Peyer's patch (tissue), 4 donors: ENCODE measurements at regions not wholly inside any gene's neighbourhood (a gene's known extent, or its start where the extent isn't known, plus 50 kb on each side); places are given as distances from the start of the nearest gene placed in this dataset.
A peak's percentile ranks its signal among the peaks of the same experiment; 100 is the strongest.

Experiments
- DNase-seq, 3 donors: peaks; one replicate each; pipeline ENCODE4 v3.0.0-alpha.2; 2017 to 2019
- H3K27ac ChIP-seq, 4 donors: fragments of 200-600 bp; sonication (generic); one replicate each; pipeline ENCODE4 v1.5.1; 2016 to 2019
- H3K27me3 ChIP-seq, 2 donors: fragments of 200-600 bp; sonication (generic); one replicate each; pipeline ENCODE4 v1.5.1; 2019
- H3K36me3 ChIP-seq, 3 donors: fragments of 200-600 bp; sonication (generic); one replicate each; pipeline ENCODE4 v1.5.1; 2016 to 2019
- H3K4me1 ChIP-seq, 4 donors: fragments of 200-600 bp; sonication (generic); one replicate each; pipeline ENCODE4 v1.5.1; 2016 to 2019
- H3K4me3 ChIP-seq, 4 donors: fragments of 200-600 bp; sonication (generic); 1 replicate in 3 of 4; 2 replicates in 1 of 4; pipeline ENCODE4 v1.5.1; 2016 to 2019; ENCODE audit warnings: mild to moderate bottlenecking in 1 of 4
- H3K9me3 ChIP-seq, 4 donors: fragments of 200-600 bp; sonication (generic); one replicate each; pipeline ENCODE4 v1.5.1; 2016 to 2019; ENCODE audit warnings: mild to moderate bottlenecking in 1 of 4
- CTCF ChIP-seq, 6 experiments: fragments of 450-650 bp in 4 of 6; fragments of 200-600 bp in 2 of 6; sonication (generic) in 1 of 6; IDR thresholded peaks; one replicate each; pipeline ENCODE4 v1.5.1; 2017 to 2019; ENCODE audit warnings: antibody characterized with exemption in 6 of 6, mild to moderate bottlenecking in 3 of 6, moderate library complexity in 1 of 6
- POLR2A ChIP-seq, 2 donors: fragments of 450-650 bp; IDR thresholded peaks; one replicate each; pipeline ENCODE4 v1.5.1; 2017; ENCODE audit warnings: antibody characterized with exemption in 2 of 2, mild to moderate bottlenecking in 2 of 2, moderate library complexity in 2 of 2

GRCh38 chr1:55839221-55839620 lies 624.1 kb upstream of the USP24 start:
- Histone ChIP-seq H3K4me1 (no peaks in the 10 kb centered on the region), H3K36me3 (no peaks in the 10 kb centered on the region), H3K27me3 (no peaks in the 10 kb centered on the region), H3K27ac (no peak overlapping the region), H3K4me3 (no peak overlapping the region), H3K9me3 (no peaks in the 10 kb centered on the region)
- TF ChIP-seq CTCF (IDR thresholded peaks at IDR 0.05) (no peak), POLR2A (IDR thresholded peaks at IDR 0.05) (no peak)
- no peak for DNase-seq

GRCh38 chr1:55836086-55836485 lies 620.9 kb upstream of the USP24 start:
- TF ChIP-seq CTCF (IDR thresholded peaks at IDR 0.05): no peak
- no peak for TF ChIP-seq POLR2A (IDR thresholded peaks at IDR 0.05)
- H3K36me3 ChIP-seq: no peaks in the 10 kb centered on the region
- H3K27me3 ChIP-seq: no peaks in the 10 kb centered on the region
- DNase-seq: no peak
- no peaks in the 10 kb centered on the region for H3K4me1 ChIP-seq
- H3K9me3 ChIP-seq: no peaks in the 10 kb centered on the region
- H3K27ac ChIP-seq: peak overlapping the region in 1 of 4 donors; percentile 41
- no peak overlapping the region for H3K4me3 ChIP-seq

GRCh38 chr1:55833529-55834091 lies 618.4 kb upstream of the USP24 start:
- no peaks in the 10 kb centered on the region for H3K4me1 ChIP-seq
- no peaks in the 10 kb centered on the region for H3K9me3 ChIP-seq
- H3K4me3 ChIP-seq: no peak overlapping the region
- no peak for DNase-seq
- H3K27me3 ChIP-seq: no peaks in the 10 kb centered on the region
- TF ChIP-seq CTCF (IDR thresholded peaks at IDR 0.05) (no peak), POLR2A (IDR thresholded peaks at IDR 0.05) (no peak)
- peak overlapping the region in 2 of 4 donors; percentile 0 to 33 for H3K27ac ChIP-seq
- no peaks in the 10 kb centered on the region for H3K36me3 ChIP-seq

GRCh38 chr1:55831759-55832158 lies 616.6 kb upstream of the USP24 start:
- TF ChIP-seq CTCF (IDR thresholded peaks at IDR 0.05) (no peak), POLR2A (IDR thresholded peaks at IDR 0.05) (no peak)

GRCh38 chr1:55828044-55828443 lies 612.9 kb upstream of the USP24 start:
- DNase-seq: no peak
- no peak overlapping the region for H3K27ac ChIP-seq
- H3K4me1 ChIP-seq: no peaks in the 10 kb centered on the region
- no peak for TF ChIP-seq CTCF (IDR thresholded peaks at IDR 0.05)
- TF ChIP-seq POLR2A (IDR thresholded peaks at IDR 0.05): no peak
- no peaks in the 10 kb centered on the region for H3K9me3 ChIP-seq
- H3K27me3 ChIP-seq: no peaks in the 10 kb centered on the region
- H3K36me3 ChIP-seq: no peaks in the 10 kb centered on the region
- no peak overlapping the region for H3K4me3 ChIP-seq

More at GRCh38 chr1:55831759-55832158, 616.6 kb upstream of the USP24 start:
- Histone ChIP-seq H3K4me3 (no peak overlapping the region), H3K9me3 (no peaks in the 10 kb centered on the region), H3K36me3 (no peaks in the 10 kb centered on the region), H3K27ac (no peak overlapping the region), H3K4me1 (no peaks in the 10 kb centered on the region), H3K27me3 (no peaks in the 10 kb centered on the region)
- DNase-seq: no peak

- Histone ChIP-seq H3K4me3 (no peak overlapping the region), H3K4me1 (no peaks in the 10 kb centered on the region), H3K27ac (no peak overlapping the region), H3K27me3 (no peaks in the 10 kb centered on the region), H3K9me3 (no peaks in the 10 kb centered on the region), H3K36me3 (no peaks in the 10 kb centered on the region)
- TF ChIP-seq CTCF (IDR thresholded peaks at IDR 0.05) (no peak), POLR2A (IDR thresholded peaks at IDR 0.05) (no peak)
- DNase-seq: no peak
Observed at GRCh38 chr1:55827350-55827749, 612.2 kb upstream of the USP24 start.
